ENCODE measurements at regions not wholly inside any gene's neighbourhood (a gene's known extent, or its start where the extent isn't known, plus 50 kb on each side); places are given as distances from the start of the nearest gene placed in this dataset.

DNA sequence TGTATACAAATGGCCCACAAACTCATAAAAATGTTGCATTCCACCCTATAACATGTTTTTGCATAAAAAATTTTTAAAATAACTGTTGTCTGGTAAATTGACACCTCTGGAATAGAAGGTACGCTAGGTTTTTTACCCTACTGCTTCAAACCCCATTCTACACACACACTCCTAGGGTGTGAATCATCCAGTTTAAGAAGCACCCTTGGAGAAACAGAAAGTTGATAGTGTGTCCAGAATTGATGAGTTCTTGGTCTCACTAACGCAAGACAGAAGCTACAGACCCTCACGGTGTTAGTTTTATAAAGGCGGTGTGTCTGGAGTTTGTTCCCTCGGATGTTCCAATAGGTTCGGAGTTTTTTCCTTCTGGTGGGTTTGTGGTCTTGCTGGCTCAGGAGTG, 158.5 kb downstream of the KLRB1 start:
- TF ChIP-seq, protein P1, sequence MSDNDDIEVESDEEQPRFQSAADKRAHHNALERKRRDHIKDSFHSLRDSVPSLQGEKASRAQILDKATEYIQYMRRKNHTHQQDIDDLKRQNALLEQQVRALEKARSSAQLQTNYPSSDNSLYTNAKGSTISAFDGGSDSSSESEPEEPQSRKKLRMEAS (IDR thresholded peaks at IDR 0.05): no peak
- TF ChIP-seq, protein P2, sequence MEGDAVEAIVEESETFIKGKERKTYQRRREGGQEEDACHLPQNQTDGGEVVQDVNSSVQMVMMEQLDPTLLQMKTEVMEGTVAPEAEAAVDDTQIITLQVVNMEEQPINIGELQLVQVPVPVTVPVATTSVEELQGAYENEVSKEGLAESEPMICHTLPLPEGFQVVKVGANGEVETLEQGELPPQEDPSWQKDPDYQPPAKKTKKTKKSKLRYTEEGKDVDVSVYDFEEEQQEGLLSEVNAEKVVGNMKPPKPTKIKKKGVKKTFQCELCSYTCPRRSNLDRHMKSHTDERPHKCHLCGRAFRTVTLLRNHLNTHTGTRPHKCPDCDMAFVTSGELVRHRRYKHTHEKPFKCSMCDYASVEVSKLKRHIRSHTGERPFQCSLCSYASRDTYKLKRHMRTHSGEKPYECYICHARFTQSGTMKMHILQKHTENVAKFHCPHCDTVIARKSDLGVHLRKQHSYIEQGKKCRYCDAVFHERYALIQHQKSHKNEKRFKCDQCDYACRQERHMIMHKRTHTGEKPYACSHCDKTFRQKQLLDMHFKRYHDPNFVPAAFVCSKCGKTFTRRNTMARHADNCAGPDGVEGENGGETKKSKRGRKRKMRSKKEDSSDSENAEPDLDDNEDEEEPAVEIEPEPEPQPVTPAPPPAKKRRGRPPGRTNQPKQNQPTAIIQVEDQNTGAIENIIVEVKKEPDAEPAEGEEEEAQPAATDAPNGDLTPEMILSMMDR (IDR thresholded peaks at IDR 0.05): no peak
- TF ChIP-seq POLR2A (IDR thresholded peaks at IDR 0.05; ENCODE audit: low read length) (no peak), EP300 (IDR thresholded peaks at IDR 0.05) (no peak), SMC3 (IDR thresholded peaks at IDR 0.05) (no peak), KDM5A (IDR thresholded peaks at IDR 0.05) (no peak), CHD4 (IDR thresholded peaks at IDR 0.05; ENCODE audit: borderline replicate concordance) (no peak)

All from A549 (cell line).